Ovary (tissue), 7 donors: ENCODE measurements at regions not wholly inside any gene's neighbourhood (a gene's known extent, or its start where the extent isn't known, plus 50 kb on each side); places are given as distances from the start of the nearest gene placed in this dataset.
"Not testable (repeated sequence)": the region's sequence is repeated elsewhere in the genome, so short reads cannot be mapped to it uniquely, and the experiment has no call there.

Experiments
- DNase-seq, 5 donors: peaks; one replicate each; pipeline ENCODE4 v3.0.0-alpha.2; 2019 to 2020
- H3K27ac ChIP-seq, 2 donors: fragments of 200-600 bp; one replicate each; pipeline versions ENCODE4 v1.5.1 to v1.8.0; 2019 to 2022
- H3K27me3 ChIP-seq: fragments of 200-600 bp; one replicate; pipeline ENCODE4 v1.8.0; 2022
- H3K36me3 ChIP-seq: fragments of 200-600 bp; sonication (generic); one replicate; pipeline ENCODE4 v1.5.1; 2019
- H3K4me1 ChIP-seq: one replicate; pipeline ENCODE4 v1.8.1; 2013; ENCODE audit warnings: mild to moderate bottlenecking, moderate library complexity; ENCODE audit not compliant: insufficient read depth
- H3K4me3 ChIP-seq: fragments of 200-600 bp; sonication (generic); one replicate; pipeline ENCODE4 v1.5.1; 2017
- H3K9me3 ChIP-seq, 2 donors: fragments of 200-600 bp in 1 of 2; sonication (generic) in 1 of 2; one replicate each; pipeline versions ENCODE4 v1.5.1 to v1.8.1; 2013 to 2019; ENCODE audit warnings: mild to moderate bottlenecking in 1 of 2, moderate library complexity in 1 of 2
- EP300 ChIP-seq: sonication (generic); formaldehyde crosslinking; IDR thresholded peaks from one replicate; pipeline ENCODE4 v1.6.1; 2017; ENCODE audit warnings: antibody characterized with exemption
- POLR2A ChIP-seq: fragments of 450-650 bp; IDR thresholded peaks from one replicate; pipeline ENCODE4 v1.6.1; 2017; ENCODE audit warnings: antibody characterized with exemption, mild to moderate bottlenecking, moderate library complexity
- WGBS, 3 donors: extraction: QIAGEN DNeasy Blood & Tissue Kit in 1 of 3; methylation state at CpG; one replicate each; pipeline versions ENCODE4 v1.1.5 to v1.1.7; 2013 to 2017; 5-methylcytosine and 5-hydroxymethylcytosine counted together
- intact Hi-C, 4 donors: fragments of 100-400 bp; cut with DNase I; formaldehyde crosslinking; loops; one replicate each; pipeline versions ENCODE4 v1.11.0 to v1.15.1; 2022 to 2023
- TF ChIP-seq, protein P1 (sequence below), 3 donors: fragments of 450-650 bp in 2 of 3; fragments of 200-600 bp in 1 of 3; IDR thresholded peaks; one replicate each; pipeline versions ENCODE4 v1.5.1 to v1.8.0; 2016 to 2022; ENCODE audit warnings: antibody characterized with exemption in 3 of 3, mild to moderate bottlenecking in 1 of 3
- donor health status: DM: no; HTN: no; CAD: no; lungs with moderate emphysema.
- donor health status: DM: no; HTN: no; CAD: no.
- donor health status: Bipolar disorder and iron deficiency.
- donor health status: DM: no; HTN: no; CAD: no.
- donor health status: DM: yes; HTN: yes; CAD: no.

DNA sequence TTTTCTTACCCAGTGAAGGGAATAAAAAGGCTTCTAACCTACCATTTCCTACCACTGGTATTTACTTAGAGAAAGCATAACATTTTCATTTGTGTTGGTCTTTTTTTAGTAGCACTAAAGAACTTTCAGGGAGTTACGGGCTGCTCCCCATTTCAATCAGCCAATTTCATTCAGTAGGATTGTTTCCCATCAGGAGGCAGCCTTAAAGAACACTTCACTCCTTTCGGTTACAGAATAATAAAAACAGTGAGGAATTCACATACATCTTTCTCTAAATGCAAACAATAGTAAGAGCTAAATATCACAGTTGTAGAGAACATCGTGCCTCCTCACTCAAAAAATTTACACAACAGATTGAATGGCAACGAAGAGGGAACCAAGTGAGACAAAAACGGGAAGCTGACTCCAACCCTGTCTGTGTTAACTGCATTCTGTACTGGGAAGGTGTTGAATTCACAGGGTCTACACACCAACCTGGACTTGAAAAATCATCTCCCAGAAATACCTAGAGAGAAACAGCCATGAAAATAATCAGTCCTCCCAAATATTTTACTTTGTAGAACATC is 55.5 kb upstream of the ABLIM1 start:
- intact Hi-C loops, result no loop called here
- Histone ChIP-seq H3K9me3 (no peaks in the 10 kb centered on the region), H3K27ac (no peak overlapping the region), H3K36me3 (no peaks in the 10 kb centered on the region), H3K4me3 (no peak overlapping the region), H3K27me3 (no peaks in the 10 kb centered on the region), H3K4me1 (peaks cover 9% of the 10 kb centered on the region)
- TF ChIP-seq POLR2A, result no peak
- TF ChIP-seq, protein P1, sequence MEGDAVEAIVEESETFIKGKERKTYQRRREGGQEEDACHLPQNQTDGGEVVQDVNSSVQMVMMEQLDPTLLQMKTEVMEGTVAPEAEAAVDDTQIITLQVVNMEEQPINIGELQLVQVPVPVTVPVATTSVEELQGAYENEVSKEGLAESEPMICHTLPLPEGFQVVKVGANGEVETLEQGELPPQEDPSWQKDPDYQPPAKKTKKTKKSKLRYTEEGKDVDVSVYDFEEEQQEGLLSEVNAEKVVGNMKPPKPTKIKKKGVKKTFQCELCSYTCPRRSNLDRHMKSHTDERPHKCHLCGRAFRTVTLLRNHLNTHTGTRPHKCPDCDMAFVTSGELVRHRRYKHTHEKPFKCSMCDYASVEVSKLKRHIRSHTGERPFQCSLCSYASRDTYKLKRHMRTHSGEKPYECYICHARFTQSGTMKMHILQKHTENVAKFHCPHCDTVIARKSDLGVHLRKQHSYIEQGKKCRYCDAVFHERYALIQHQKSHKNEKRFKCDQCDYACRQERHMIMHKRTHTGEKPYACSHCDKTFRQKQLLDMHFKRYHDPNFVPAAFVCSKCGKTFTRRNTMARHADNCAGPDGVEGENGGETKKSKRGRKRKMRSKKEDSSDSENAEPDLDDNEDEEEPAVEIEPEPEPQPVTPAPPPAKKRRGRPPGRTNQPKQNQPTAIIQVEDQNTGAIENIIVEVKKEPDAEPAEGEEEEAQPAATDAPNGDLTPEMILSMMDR (IDR thresholded peaks at IDR 0.05), result no peak
- TF ChIP-seq EP300, result no peak
- WGBS, 3 donors, result 27 to 48% (median 32%) methylated on average over 5 of the region's 5 CpGs
- DNase-seq, result no peak

DNA sequence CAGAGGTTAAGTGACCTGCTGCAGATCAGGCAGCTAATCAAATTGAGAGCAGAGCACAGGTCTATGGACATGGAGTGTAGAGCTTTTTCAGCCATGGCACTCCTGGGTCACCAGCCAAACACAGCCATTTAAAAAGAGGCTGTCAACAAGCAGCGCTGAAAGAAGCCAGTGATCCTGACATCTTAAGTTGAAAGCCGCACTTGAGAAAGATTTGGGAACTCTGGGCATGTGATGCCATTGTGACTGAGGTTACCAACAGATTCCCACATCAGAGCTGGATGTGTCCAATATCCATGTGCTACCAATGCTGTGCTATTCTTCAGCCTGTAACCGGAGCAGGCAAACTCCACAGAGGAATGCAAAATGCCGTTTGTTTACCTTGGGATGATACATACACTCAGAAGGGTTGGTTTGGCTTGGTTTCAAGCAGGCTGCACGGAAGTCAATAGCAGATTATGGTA is 56.2 kb upstream of the ABLIM1 start:
- Histone ChIP-seq H3K27me3 (no peaks in the 10 kb centered on the region), H3K27ac (no peak overlapping the region), H3K4me3 (no peak overlapping the region), H3K4me1 (peaks cover 9% of the 10 kb centered on the region), H3K9me3 (no peaks in the 10 kb centered on the region), H3K36me3 (no peaks in the 10 kb centered on the region)
- TF ChIP-seq POLR2A (no peak), EP300 (no peak)
- TF ChIP-seq, protein P1 (IDR thresholded peaks at IDR 0.05), result no peak
- intact Hi-C loops, result no loop called here
- DNase-seq, result no peak
- WGBS, 3 donors, result 50 to 55% (median 55%) methylated on average over 5 of the region's 5 CpGs

DNA sequence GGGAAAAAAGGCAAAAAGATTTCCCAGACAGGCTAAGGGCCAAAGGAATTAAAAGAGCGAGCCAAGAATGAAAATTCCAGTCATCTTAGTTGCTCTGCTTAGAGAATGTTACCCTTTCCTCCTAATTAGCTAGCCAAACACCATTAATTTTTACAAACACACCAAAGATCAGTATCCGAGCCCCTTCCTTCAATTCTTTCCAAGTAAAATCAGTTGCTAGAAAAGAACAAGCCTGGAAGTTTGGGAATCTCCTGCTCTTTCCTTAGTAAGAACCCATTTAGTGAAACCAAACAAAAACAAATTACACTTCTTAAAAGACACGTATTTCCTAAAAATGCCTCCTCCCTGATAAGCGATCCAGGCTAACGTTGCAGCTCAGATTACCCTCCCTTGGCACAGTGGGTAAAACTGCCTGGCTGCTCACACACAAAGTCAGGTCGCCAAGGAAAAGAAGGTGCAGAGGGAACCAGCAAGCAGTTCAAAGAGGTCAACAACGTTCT is 57.1 kb upstream of the ABLIM1 start:
- Histone ChIP-seq H3K9me3 (no peaks in the 10 kb centered on the region), H3K27ac (no peak overlapping the region), H3K4me3 (no peak overlapping the region), H3K27me3 (no peaks in the 10 kb centered on the region), H3K4me1 (peaks cover 9% of the 10 kb centered on the region), H3K36me3 (no peaks in the 10 kb centered on the region)
- DNase-seq, result no peak
- intact Hi-C loops, result no loop called here
- no peak for TF ChIP-seq POLR2A
- TF ChIP-seq, protein P1 (IDR thresholded peaks at IDR 0.05), result no peak
- no peak for TF ChIP-seq EP300
- WGBS, 3 donors, result 5 to 7% (median 7%) methylated on average over 7 of the region's 7 CpGs

DNA sequence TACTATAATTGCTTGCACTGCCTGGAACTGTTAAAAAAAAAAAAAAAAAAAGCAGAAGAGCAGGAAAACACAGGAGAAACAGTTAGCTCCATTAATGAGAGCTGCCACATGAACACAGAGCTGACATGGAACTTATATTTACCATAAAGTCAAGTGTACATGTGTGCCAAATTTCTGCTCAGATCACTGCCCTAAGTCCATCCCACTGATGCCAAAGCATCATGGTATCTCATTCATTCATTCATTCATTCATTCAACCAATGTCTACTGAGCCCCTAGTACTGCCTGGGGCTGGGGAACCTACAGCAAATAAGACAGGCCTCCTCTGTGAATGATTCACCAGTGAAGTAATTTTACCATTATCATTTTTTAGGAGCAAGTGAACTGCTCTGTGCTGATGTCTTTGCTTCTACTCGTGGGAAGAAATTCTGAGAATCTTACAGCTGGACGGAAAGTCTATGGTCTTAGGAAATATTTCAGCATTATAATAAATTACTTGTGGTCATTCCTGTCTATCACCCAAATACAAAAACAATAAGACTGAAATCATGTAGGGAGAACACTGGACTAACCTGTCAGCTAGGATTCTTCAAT is 58.8 kb upstream of the ABLIM1 start:
- Histone ChIP-seq H3K4me3 (no peak overlapping the region), H3K4me1 (peaks cover 10% of the 10 kb centered on the region), H3K36me3 (no peaks in the 10 kb centered on the region), H3K27ac (no peak overlapping the region), H3K9me3 (no peaks in the 10 kb centered on the region), H3K27me3 (no peaks in the 10 kb centered on the region)
- no peak for DNase-seq
- TF ChIP-seq POLR2A, result no peak
- TF ChIP-seq, protein P1 (IDR thresholded peaks at IDR 0.05), result no peak
- TF ChIP-seq EP300, result no peak
- intact Hi-C loops, result no loop called here
- WGBS, 3 donors, result 81 to 85% (median 85%) methylated on average over 2 of the region's 2 CpGs

DNA sequence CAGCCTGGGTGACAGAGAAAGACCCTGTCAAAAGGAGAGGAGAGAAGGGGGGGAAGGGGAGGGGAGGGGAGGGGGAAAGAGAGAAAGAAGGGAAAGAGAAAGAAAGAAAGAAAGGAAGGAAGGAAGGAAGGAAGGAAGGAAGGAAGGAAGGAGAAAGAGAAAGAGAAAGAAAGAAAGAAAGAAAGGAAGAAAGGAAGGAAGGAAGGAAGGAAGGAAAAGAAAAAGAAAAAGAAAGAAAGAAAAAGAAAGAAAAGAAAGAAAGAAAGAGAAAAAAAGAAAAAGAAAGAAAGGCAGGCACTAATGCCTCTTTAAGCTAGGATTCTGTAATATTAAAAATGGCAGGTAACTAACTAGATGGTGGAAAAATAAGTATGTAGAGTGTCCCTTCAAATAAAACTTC is 59.8 kb upstream of the ABLIM1 start:
- H3K4me1 ChIP-seq, H3K27ac ChIP-seq, H3K9me3 ChIP-seq, intact Hi-C loops, H3K36me3 ChIP-seq, DNase-seq, H3K4me3 ChIP-seq, H3K27me3 ChIP-seq: not testable (repeated sequence)
